Esophagus squamous epithelium (tissue), 4 donors: ENCODE measurements at regions not wholly inside any gene's neighbourhood (a gene's known extent, or its start where the extent isn't known, plus 50 kb on each side); places are given as distances from the start of the nearest gene placed in this dataset.

Experiments used
- CTCF ChIP-seq, 6 experiments: fragments of 450-650 bp in 4 of 6; fragments of 200-600 bp in 2 of 6; sonication (generic) in 2 of 6; IDR thresholded peaks; one replicate each; pipeline ENCODE4 v1.5.1; 2016 to 2019; ENCODE audit warnings: antibody characterized with exemption in 6 of 6, mild to moderate bottlenecking in 4 of 6, moderate library complexity in 4 of 6
- POLR2A ChIP-seq, 4 donors: fragments of 450-650 bp; IDR thresholded peaks; one replicate each; pipeline ENCODE4 v1.6.1; 2017; ENCODE audit warnings: antibody characterized with exemption in 4 of 4, mild to moderate bottlenecking in 4 of 4, moderate library complexity in 3 of 4

GRCh38 chr2:65831509-65831908 lies 399.1 kb upstream of the SPRED2 start:
- no peak for TF ChIP-seq CTCF (IDR thresholded peaks at IDR 0.05)
- TF ChIP-seq POLR2A (IDR thresholded peaks at IDR 0.05) = no peak
